ENCODE measurements at regions not wholly inside any gene's neighbourhood (a gene's known extent, or its start where the extent isn't known, plus 50 kb on each side); places are given as distances from the start of the nearest gene placed in this dataset.

GRCh38 chr9:108041551-108041950 is 552.0 kb upstream of the KLF4 start:
- TF ChIP-seq REST (IDR thresholded peaks at IDR 0.05; ENCODE audit: low read depth): no peak
- TF ChIP-seq POLR2A (IDR thresholded peaks at IDR 0.05; ENCODE audit: borderline replicate concordance, extremely low read depth, insufficient read depth, insufficient read length): no peak

All from HCT116 (cell line).